Right lobe of liver (tissue), 4 donors: ENCODE measurements at regions not wholly inside any gene's neighbourhood (a gene's known extent, or its start where the extent isn't known, plus 50 kb on each side); places are given as distances from the start of the nearest gene placed in this dataset.

Experiments used
- CTCF ChIP-seq, 4 donors: fragments of 200-600 bp in 3 of 4; fragments of 450-650 bp in 1 of 4; IDR thresholded peaks; one replicate each; pipeline versions ENCODE4 v1.5.1 to v1.8.0; 2016 to 2022; ENCODE audit warnings: antibody characterized with exemption in 4 of 4, mild to moderate bottlenecking in 2 of 4
- POLR2A ChIP-seq: fragments of 450-650 bp; IDR thresholded peaks from one replicate; pipeline ENCODE4 v1.6.1; 2017; ENCODE audit warnings: antibody characterized with exemption, mild to moderate bottlenecking
- donor health status: DM: no; HTN: no; CAD: no.
- donor health status: DM: no; HTN: no; CAD: no.
- donor health status: DM: no; HTN: yes; CAD: no.

- TF ChIP-seq CTCF (IDR thresholded peaks at IDR 0.05): no peak
- no peak for TF ChIP-seq POLR2A
These were observed 211.3 kb upstream of the PPP2R2D start for GRCh38 chr10:131689486-131689885.
